HG02938 (cell line): ENCODE measurements at regions not wholly inside any gene's neighbourhood (a gene's known extent, or its start where the extent isn't known, plus 50 kb on each side); places are given as distances from the start of the nearest gene placed in this dataset.
"Not testable (repeated sequence)": the region's sequence is repeated elsewhere in the genome, so short reads cannot be mapped to it uniquely, and the experiment has no call there.

Source experiments
- ATAC-seq: cut with Tn5 transposase; IDR thresholded peaks from one replicate; pipeline ENCODE4 v1.9.1; 2021; ENCODE audit warnings: mild to moderate bottlenecking, moderate library complexity; ENCODE audit not compliant: unreplicated experiment

DNA sequence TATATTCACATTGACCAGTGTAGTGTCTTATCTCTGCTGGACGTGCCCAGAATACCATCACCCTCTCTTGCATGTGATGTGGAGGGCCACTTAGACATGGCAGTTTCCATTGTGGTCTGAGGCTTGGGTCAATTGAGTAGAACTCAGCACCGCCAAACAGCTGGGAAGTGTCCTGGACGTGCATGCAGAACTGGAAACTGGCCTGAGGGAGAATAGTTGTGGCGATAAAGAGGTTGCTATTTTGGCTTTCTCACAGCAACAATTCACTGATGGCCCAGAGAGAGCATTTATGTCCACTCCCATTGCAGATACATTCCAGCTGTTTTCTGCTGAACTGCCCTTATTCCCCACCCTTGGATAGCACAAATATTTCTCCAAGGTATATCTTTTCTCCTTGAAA, 210.1 kb upstream of the DAAM1 start:
- no peak for ATAC-seq

GRCh38 chr14:58979325-58979724, 209.1 kb upstream of the DAAM1 start:
- no peak for ATAC-seq

- no peak for ATAC-seq
These were observed 206.6 kb upstream of the DAAM1 start for GRCh38 chr14:58981840-58982239.

DNA sequence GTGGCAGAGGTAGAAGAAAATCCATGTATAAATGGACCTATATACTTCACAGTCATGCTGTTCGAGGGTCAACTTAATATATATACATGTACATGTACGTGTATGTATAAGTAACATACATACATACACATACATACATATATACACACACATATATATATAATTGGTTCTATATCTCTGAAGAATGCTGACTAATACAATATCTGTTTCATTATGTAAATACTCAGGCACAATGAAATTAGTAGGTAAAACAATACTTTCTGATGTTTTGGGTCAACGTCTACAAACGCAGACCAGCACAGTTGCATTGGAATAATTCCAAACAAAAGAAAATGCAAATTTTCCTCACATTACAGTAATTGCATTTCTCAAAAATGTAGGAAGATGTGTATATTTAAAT, 202.7 kb upstream of the DAAM1 start:
- ATAC-seq: no peak

GRCh38 chr14:58987591-58987990, 200.9 kb upstream of the DAAM1 start:
- ATAC-seq: no peak

DNA sequence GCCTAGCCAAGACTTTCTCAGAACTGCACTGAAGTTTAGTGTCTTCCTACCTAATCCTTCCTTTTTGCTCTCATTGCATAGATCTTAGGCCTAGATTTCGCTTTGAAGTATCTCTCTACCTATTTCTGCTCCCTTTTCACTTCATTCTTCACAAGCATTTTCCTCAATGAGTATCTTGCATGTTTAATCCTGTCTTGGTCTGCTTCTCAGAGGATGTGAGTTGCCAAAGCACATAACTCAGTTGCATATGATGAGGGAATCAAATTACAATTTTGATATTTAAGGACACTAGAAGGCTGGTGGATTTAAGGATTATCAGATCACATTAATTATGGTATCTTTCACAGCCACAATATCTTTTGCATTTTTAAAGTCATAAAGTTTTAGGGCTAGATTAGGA, 195.5 kb upstream of the DAAM1 start:
- ATAC-seq: no peak

DNA sequence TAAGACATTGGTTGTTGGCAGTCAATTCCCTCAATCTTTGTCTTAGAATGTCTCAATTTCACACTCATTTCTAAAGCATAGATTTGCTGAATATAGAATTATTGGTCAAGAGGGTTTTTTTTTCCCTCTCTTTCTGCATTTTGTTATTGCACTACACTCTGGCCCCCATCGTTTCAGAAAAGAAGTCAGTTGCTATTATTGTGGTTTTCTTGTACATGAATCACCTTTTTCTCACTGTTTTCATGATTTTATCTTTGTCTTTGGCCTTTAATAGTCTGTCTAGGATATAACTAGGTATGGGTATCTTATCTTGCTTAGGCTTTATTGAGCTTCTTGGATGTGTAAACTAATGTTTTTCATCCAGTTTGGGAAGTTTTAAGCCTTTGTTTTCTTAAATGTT, 194.3 kb upstream of the DAAM1 start:
- no peak for ATAC-seq

GRCh38 chr14:59004012-59004411, 184.5 kb upstream of the DAAM1 start:
- ATAC-seq: no peak

DNA sequence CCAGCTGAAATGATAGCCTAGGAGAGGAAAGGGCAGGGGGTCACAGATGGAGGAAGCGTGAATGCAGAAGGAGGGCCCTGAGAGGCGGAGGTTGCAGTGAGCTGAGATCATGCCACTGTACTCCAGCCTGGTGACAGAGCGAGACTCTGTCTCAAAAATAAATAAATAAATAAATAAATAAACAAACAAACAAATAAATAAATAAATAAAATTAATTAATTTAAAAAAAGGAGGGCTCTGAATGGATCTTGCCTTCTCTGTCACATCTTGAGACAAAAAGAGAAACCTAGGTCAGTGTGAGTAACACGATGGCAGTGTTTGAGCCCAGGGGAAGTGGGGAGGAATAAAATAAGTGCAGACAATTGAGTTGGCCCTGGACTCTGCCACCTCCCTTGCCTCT, 182.3 kb upstream of the DAAM1 start:
- not testable (repeated sequence) for ATAC-seq

GRCh38 chr14:59009967-59010366, 178.5 kb upstream of the DAAM1 start:
- ATAC-seq: no peak

DNA sequence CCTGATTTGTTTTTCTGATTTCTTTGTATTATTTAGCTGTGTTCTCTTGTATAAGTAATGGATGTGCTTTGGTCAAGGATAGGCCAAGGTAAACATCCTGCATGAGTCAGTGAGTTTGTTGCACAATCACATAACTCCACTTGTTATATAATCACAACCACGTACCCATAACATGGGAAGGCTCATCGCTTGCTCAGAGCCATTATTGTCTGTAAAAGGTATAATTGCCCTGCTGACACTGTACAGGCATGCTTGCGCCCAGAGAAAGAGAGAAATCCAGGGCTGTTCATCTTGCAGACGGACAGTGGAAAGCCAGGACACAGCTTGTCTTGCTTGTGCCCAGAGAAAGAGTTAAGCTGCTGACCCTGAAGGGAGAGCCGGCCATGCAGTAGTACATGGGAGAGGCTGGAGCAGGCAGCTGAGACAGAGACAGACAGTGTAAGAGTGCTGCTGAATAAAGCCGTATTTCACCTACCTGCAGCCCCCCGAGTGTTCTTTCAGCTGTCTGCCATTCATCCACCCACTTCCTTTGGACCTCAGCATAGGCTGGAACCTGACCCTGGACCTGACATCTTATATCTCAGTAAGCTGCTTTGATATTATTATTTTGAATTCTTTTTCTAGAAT, 174.7 kb upstream of the DAAM1 start:
- no peak for ATAC-seq

DNA sequence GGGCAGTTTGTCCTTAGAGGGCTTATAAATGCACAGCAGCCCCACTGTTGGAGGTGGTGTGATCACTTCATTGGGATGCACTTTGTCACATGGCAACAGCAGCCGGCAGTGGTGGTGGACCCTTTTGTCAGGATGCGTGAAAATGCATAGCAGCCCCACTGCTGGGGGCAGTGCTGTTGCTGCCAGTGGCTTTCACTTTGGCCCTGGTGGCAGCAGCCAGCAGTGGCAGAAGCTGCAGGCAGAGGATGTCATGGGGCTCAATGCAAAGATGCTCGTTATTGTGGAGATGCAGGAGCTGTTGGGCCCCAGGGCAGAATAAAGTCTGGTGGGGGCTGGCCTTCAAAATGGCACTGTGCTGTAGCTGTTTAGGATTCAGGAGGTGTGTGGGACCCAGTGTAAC, 173.0 kb upstream of the DAAM1 start:
- ATAC-seq: no peak

GRCh38 chr14:59017285-59017965, 171.0 kb upstream of the DAAM1 start:
- ATAC-seq: no peak

DNA sequence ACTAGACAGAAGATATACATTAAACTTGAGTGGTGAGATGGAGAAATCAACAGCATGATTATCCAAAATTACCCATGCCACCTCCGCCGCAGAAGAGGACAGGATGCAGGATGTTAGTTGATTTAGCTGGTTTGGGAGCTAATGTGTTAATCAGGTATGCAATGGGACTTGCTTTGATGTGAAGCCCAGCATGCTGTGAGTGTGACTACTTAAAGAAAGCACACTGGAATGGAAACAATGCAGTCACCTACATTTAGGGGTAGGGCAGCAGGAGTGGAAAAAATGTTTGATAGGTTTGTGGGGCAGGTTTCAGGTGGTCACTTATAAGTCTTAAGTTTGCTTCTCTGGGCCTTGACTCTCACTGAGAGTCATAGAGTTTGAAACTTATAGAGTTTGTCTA, 170.0 kb upstream of the DAAM1 start:
- no peak for ATAC-seq

DNA sequence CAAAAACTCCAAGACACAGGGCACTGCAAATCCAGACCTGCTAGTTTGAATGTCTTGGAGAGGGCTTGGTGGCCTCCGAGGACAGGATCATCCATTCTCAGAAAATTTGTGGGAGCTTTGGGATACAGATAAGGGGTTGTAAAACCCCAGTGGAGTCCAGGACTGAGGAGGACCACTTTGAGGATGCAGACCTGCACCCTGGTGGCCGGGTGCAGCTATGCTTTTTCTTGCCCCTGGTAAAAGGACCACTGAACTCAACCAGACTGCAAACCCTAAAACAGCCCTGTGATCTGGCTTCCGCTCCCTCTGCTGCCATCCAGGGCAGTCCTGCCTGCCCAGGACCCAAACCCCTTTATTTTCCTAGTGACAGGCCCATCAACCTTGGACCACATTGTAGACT, 169.5 kb upstream of the DAAM1 start:
- no peak for ATAC-seq

- ATAC-seq: no peak
These were observed 168.1 kb upstream of the DAAM1 start for GRCh38 chr14:59020382-59020781.

GRCh38 chr14:59022144-59022543, 166.3 kb upstream of the DAAM1 start:
- no peak for ATAC-seq

- no peak for ATAC-seq
These were observed 162.4 kb upstream of the DAAM1 start for GRCh38 chr14:59026081-59026480.

- not testable (repeated sequence) for ATAC-seq
These were observed 161.8 kb upstream of the DAAM1 start for GRCh38 chr14:59026640-59027039.

- ATAC-seq: peak; percentile 87
These were observed 159.8 kb upstream of the DAAM1 start for GRCh38 chr14:59028476-59029202.

DNA sequence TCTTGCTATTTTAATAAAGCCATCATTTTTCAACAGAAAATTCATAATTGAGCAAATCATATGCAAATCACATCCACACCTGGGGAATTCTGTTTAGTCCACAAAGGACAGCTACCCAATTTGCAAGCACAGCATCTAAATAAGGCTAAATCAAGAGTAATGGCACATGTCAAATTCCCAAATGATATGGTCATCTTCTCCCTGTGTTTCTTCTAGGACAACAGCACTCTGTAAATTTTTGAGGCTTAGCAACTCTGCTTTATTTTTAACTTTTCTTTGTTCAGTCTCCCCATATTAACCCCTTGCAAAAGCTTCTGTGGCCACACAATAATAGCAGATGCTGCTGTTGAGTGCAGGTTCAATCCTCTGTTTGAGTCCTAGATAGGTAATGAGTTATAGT, 155.6 kb upstream of the DAAM1 start:
- no peak for ATAC-seq

GRCh38 chr14:59036134-59036533, 152.3 kb upstream of the DAAM1 start:
- ATAC-seq: no peak
